ENCODE measurements at regions not wholly inside any gene's neighbourhood (a gene's known extent, or its start where the extent isn't known, plus 50 kb on each side); places are given as distances from the start of the nearest gene placed in this dataset.

DNA sequence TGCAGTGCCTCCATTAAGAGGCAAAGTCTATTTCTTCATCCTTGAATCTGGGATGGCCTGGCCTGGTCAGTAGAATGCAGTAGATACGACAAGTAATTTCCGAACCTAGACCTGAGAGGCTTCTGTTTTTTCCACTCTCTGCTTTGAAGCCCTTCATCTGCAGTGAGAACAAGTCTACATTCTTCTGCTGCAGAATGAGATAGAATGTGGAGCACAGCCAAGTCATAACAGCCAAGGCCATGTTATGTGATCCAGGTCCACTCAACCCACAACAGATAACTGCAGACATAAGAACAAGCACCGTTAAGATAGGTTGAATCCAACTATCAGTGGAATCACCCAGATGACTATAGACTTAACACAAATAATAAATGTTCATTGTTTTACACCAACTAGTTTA lies 1297.7 kb downstream of the C4orf33 start:
- H3K4me2 ChIP-seq: no peak overlapping the region
- WGBS (ENCODE audit: missing lambda C conversion rate): 29% methylated on average over 3 of the region's 3 CpGs
- ATAC-seq: no peak
- no peak overlapping the region for H3K4me3 ChIP-seq
- no peaks in the 10 kb centered on the region for H3K4me1 ChIP-seq
- no peak overlapping the region for H3K27ac ChIP-seq
- no peaks in the 10 kb centered on the region for H3K9me3 ChIP-seq
- DNase-seq (ENCODE audit: low read depth in 1 of 2, low spot score in 1 of 2): no peak
- TF ChIP-seq BHLHE40 (IDR thresholded peaks at IDR 0.05; ENCODE audit: low read depth, low read length): no peak
- no peak for TF ChIP-seq JUN (IDR thresholded peaks at IDR 0.05)
- TF ChIP-seq HOXB5 (CRISPR knock-in tag; IDR thresholded peaks at IDR 0.05): no peak
- no peak for TF ChIP-seq RAD21 (conservative IDR thresholded peaks at IDR 0.05 in 1 of 2, IDR thresholded peaks at IDR 0.05 in 1 of 2)
- TF ChIP-seq NPAS2 (CRISPR knock-in tag; IDR thresholded peaks at IDR 0.05; ENCODE audit: borderline replicate concordance): no peak
- no peak for TF ChIP-seq ZSCAN20 (CRISPR knock-in tag; IDR thresholded peaks at IDR 0.05)
- TF ChIP-seq EHMT2 (IDR thresholded peaks at IDR 0.05; ENCODE audit: low read depth): no peak
- no peak for TF ChIP-seq PHF8 (IDR thresholded peaks at IDR 0.05; ENCODE audit: borderline replicate concordance, low read depth)
- TF ChIP-seq, protein P1, sequence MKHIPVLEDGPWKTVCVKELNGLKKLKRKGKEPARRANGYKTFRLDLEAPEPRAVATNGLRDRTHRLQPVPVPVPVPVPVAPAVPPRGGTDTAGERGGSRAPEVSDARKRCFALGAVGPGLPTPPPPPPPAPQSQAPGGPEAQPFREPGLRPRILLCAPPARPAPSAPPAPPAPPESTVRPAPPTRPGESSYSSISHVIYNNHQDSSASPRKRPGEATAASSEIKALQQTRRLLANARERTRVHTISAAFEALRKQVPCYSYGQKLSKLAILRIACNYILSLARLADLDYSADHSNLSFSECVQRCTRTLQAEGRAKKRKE (CRISPR knock-in tag; IDR thresholded peaks at IDR 0.05; ENCODE audit: low read depth): no peak
- no peak for TF ChIP-seq EHF (CRISPR knock-in tag; IDR thresholded peaks at IDR 0.05)
- no peak for TF ChIP-seq RFX5 (IDR thresholded peaks at IDR 0.05)
- no peak for TF ChIP-seq SMC3 (IDR thresholded peaks at IDR 0.05)
- TF ChIP-seq CHD2 (IDR thresholded peaks at IDR 0.05; ENCODE audit: low read length, partially characterized antibody): no peak
- TF ChIP-seq REST (IDR thresholded peaks at IDR 0.05): no peak
- TF ChIP-seq, protein P2, sequence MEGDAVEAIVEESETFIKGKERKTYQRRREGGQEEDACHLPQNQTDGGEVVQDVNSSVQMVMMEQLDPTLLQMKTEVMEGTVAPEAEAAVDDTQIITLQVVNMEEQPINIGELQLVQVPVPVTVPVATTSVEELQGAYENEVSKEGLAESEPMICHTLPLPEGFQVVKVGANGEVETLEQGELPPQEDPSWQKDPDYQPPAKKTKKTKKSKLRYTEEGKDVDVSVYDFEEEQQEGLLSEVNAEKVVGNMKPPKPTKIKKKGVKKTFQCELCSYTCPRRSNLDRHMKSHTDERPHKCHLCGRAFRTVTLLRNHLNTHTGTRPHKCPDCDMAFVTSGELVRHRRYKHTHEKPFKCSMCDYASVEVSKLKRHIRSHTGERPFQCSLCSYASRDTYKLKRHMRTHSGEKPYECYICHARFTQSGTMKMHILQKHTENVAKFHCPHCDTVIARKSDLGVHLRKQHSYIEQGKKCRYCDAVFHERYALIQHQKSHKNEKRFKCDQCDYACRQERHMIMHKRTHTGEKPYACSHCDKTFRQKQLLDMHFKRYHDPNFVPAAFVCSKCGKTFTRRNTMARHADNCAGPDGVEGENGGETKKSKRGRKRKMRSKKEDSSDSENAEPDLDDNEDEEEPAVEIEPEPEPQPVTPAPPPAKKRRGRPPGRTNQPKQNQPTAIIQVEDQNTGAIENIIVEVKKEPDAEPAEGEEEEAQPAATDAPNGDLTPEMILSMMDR (IDR thresholded peaks at IDR 0.05): no peak
- no peak for TF ChIP-seq JUNB (IDR thresholded peaks at IDR 0.05)
- no peak for TF ChIP-seq HOXA7 (CRISPR knock-in tag; IDR thresholded peaks at IDR 0.05)
- TF ChIP-seq MAFK (IDR thresholded peaks at IDR 0.05; ENCODE audit: partially characterized antibody): no peak
- TF ChIP-seq ESRRA (IDR thresholded peaks at IDR 0.05; ENCODE audit: borderline replicate concordance, low read length): no peak
- ChIA-PET POLR2A (no interaction called here), CTCF (no interaction called here)
- no peak for FAIRE-seq

GRCh38 chr4:130395871-130396270 lies 1299.9 kb downstream of the C4orf33 start:
- H3K4me3 ChIP-seq: no peak overlapping the region
- WGBS (ENCODE audit: missing lambda C conversion rate): 7% methylated on average over 2 of the region's 2 CpGs
- H3K9me3 ChIP-seq: no peaks in the 10 kb centered on the region
- FAIRE-seq: no peak
- CTCF ChIA-PET: no interaction called here
- no peaks in the 10 kb centered on the region for H3K4me1 ChIP-seq
- no peak for ATAC-seq
- POLR2A ChIA-PET: no interaction called here
- no peak overlapping the region for H3K4me2 ChIP-seq
- no peak overlapping the region for H3K27ac ChIP-seq
- no peak for TF ChIP-seq RCOR1 (IDR thresholded peaks at IDR 0.05; ENCODE audit: low read depth, low read length)
- TF ChIP-seq JUNB (IDR thresholded peaks at IDR 0.05): no peak
- TF ChIP-seq ZSCAN20 (CRISPR knock-in tag; IDR thresholded peaks at IDR 0.05): no peak
- TF ChIP-seq POLR2AphosphoS2 (conservative IDR thresholded peaks at IDR 0.05; ENCODE audit: low read length): no peak
- no peak for TF ChIP-seq NPAS2 (CRISPR knock-in tag; IDR thresholded peaks at IDR 0.05; ENCODE audit: borderline replicate concordance)
- no peak for TF ChIP-seq PHF8 (IDR thresholded peaks at IDR 0.05; ENCODE audit: borderline replicate concordance, low read depth)
- TF ChIP-seq ZFP36 (IDR thresholded peaks at IDR 0.05; ENCODE audit: borderline replicate concordance, partially characterized antibody): no peak
- no peak for TF ChIP-seq TP53 (CRISPR knock-in tag; IDR thresholded peaks at IDR 0.05)
- no peak for TF ChIP-seq SMC3 (IDR thresholded peaks at IDR 0.05)
- TF ChIP-seq BHLHE40 (IDR thresholded peaks at IDR 0.05; ENCODE audit: low read depth, low read length): no peak
- TF ChIP-seq CHD2 (IDR thresholded peaks at IDR 0.05; ENCODE audit: low read length, partially characterized antibody): no peak
- TF ChIP-seq, protein P2 (IDR thresholded peaks at IDR 0.05): no peak
- TF ChIP-seq NFE2L2 (conservative IDR thresholded peaks at IDR 0.05; ENCODE audit: low read length): no peak
- no peak for TF ChIP-seq GATA3 (IDR thresholded peaks at IDR 0.05; ENCODE audit: borderline replicate concordance)
- DNase-seq (ENCODE audit: low read depth in 1 of 2, low spot score in 1 of 2): peak in 1 of 2 experiments; percentile 1

All from A549 (cell line).